Endothelial cell of umbilical vein (primary cell): ENCODE measurements at regions not wholly inside any gene's neighbourhood (a gene's known extent, or its start where the extent isn't known, plus 50 kb on each side); places are given as distances from the start of the nearest gene placed in this dataset.

Source experiments
- BruUV-seq: library from RNA; stranded (reverse); fragments of 400-500 nt; replicated peaks from 2 replicates; lab custom pipeline; 2021; lab: Mats Ljungman, UMichigan
- CTCF ChIA-PET: fragments of 300-600, 350-600 bp; sonication (Branson Sonifier 250); formaldehyde crosslinking; loops from one replicate; lab custom pipeline; 2021; ENCODE audit warnings: antibody characterized with exemption, inconsistent platforms; lab: Charles Lee
- POLR2A ChIA-PET: fragments of 300-600, 350-600 bp; sonication (Branson Sonifier 250); formaldehyde crosslinking; loops from one replicate; lab custom pipeline; 2021; ENCODE audit warnings: antibody characterized with exemption, inconsistent platforms; lab: Charles Lee
- DNase-seq: peaks from one replicate; pipeline ENCODE4 v3.0.0-alpha.2; 2011; ENCODE audit warnings: low read depth, low spot score
- FAIRE-seq: peaks from 2 replicates; lab custom pipeline; 2011; peaks lifted over from hg19 to GRCh38; lab: Jason Lieb, UNC
- H2AFZ ChIP-seq: 2 replicates; pipeline ENCODE4 v1.6.0; 2012; ENCODE audit warnings: low read depth, low read length, control low read depth, inconsistent platforms
- H3K27ac ChIP-seq: 2 replicates; pipeline ENCODE4 v1.5.1; 2011; ENCODE audit warnings: low read depth, mild to moderate bottlenecking, control low read depth, low read length, moderate library complexity; ENCODE audit not compliant: insufficient read depth
- H3K27me3 ChIP-seq, 2 experiments: 2 replicates each; pipeline versions ENCODE4 v1.6.0 to v1.6.1; 2011; ENCODE audit warnings: low read length in 2 of 2, mixed read lengths in 1 of 2; ENCODE audit not compliant: control insufficient read depth in 2 of 2, insufficient read depth in 2 of 2
- H3K36me3 ChIP-seq, 2 experiments: 2 replicates in 1 of 2; 3 replicates in 1 of 2; pipeline ENCODE4 v1.5.1; 2011; ENCODE audit warnings: low read length in 2 of 2, mild to moderate bottlenecking in 1 of 2, moderate library complexity in 1 of 2; ENCODE audit not compliant: control insufficient read depth in 2 of 2, insufficient read depth in 2 of 2; ENCODE audit errors: extremely low read depth in 1 of 2
- H3K4me1 ChIP-seq: 3 replicates; pipeline ENCODE4 v1.5.1; 2011; ENCODE audit warnings: mild to moderate bottlenecking, low read length; ENCODE audit not compliant: control insufficient read depth, insufficient read depth; ENCODE audit errors: extremely low read depth
- H3K4me2 ChIP-seq: 2 replicates; pipeline ENCODE4 v1.6.1; 2011; ENCODE audit warnings: low read length, control low read depth, mixed read lengths; ENCODE audit not compliant: insufficient read depth
- H3K4me3 ChIP-seq, 3 experiments: fragments of 200-600 bp in 1 of 3; sonication (generic), shearing (Covaris generic) in 1 of 3; replicated peaks in 1 of 3; 2 replicates each; pipeline ENCODE4 v1.5.1; 2011 to 2016; ENCODE audit warnings: control low read depth in 3 of 3, low read length in 3 of 3, mild to moderate bottlenecking in 2 of 3, inconsistent platforms in 1 of 3, low read depth in 1 of 3, moderate library complexity in 1 of 3; ENCODE audit not compliant: insufficient read depth in 1 of 3
- H3K79me2 ChIP-seq: 2 replicates; pipeline ENCODE4 v1.6.0; 2012; ENCODE audit warnings: low read length, inconsistent platforms; ENCODE audit not compliant: control insufficient read depth, insufficient read depth
- H3K9ac ChIP-seq: replicated peaks from 2 replicates; pipeline ENCODE3; 2011; ENCODE audit warnings: low read length, control low read depth; ENCODE audit not compliant: insufficient read depth; ENCODE audit errors: extremely low read depth
- H3K9me1 ChIP-seq: replicated peaks from 3 replicates; pipeline ENCODE4 v1.6.0; 2011; ENCODE audit warnings: mild to moderate bottlenecking, low read length; ENCODE audit not compliant: control insufficient read depth, insufficient read depth; ENCODE audit errors: extremely low read depth
- H3K9me3 ChIP-seq: replicated peaks from 2 replicates; pipeline ENCODE4 v1.5.1; 2012; ENCODE audit warnings: low read length, inconsistent platforms; ENCODE audit not compliant: control insufficient read depth, insufficient read depth
- H4K20me1 ChIP-seq: replicated peaks from 2 replicates; pipeline ENCODE3; 2011; ENCODE audit warnings: mild to moderate bottlenecking, low read length; ENCODE audit not compliant: control insufficient read depth, insufficient read depth; ENCODE audit errors: extremely low read depth
- EZH2 ChIP-seq: IDR thresholded peaks from 2 replicates; pipeline ENCODE4 v1.6.1; 2012; ENCODE audit warnings: borderline replicate concordance, low read depth, mild to moderate bottlenecking, moderate library complexity, low read length, inconsistent platforms; ENCODE audit not compliant: severe bottlenecking
- FOS ChIP-seq: IDR thresholded peaks from 2 replicates; pipeline ENCODE4 v1.6.1; 2011; ENCODE audit warnings: mild to moderate bottlenecking, low read length, moderate library complexity, borderline replicate concordance; ENCODE audit not compliant: insufficient read depth
- JUN ChIP-seq: IDR thresholded peaks from 2 replicates; pipeline ENCODE4 v1.6.1; 2011; ENCODE audit warnings: borderline replicate concordance, low read depth; ENCODE audit not compliant: insufficient read length, insufficient read depth
- MYC ChIP-seq: IDR thresholded peaks from one replicate; pipeline ENCODE4 v1.6.1; 2011; ENCODE audit warnings: mild to moderate bottlenecking, low read depth, low read length
- POLR2A ChIP-seq: IDR thresholded peaks from 2 replicates; pipeline ENCODE4 v1.6.1; 2012; ENCODE audit warnings: low read depth, mild to moderate bottlenecking, control low read depth, low read length
- POLR2AphosphoS5 ChIP-seq: IDR thresholded peaks from 2 replicates; pipeline ENCODE4 v1.6.1; 2012; ENCODE audit warnings: low read depth, mild to moderate bottlenecking, control low read depth, low read length, moderate library complexity; ENCODE audit not compliant: insufficient read depth
- dilution Hi-C: fragments of 300-500 bp; cut with MboI; formaldehyde crosslinking; loops from one replicate; pipeline ENCODE4 v1.15.0; 2019; ENCODE audit warnings: low sequenced_read_pairs; ENCODE audit not compliant: extremely low pct_ligation_motif_present
- intact Hi-C: fragments of 100-400 bp; cut with micrococcal nuclease; formaldehyde crosslinking; loops from one replicate; pipeline ENCODE4 v1.10.0; 2022
- TF ChIP-seq, protein P1 (sequence below): IDR thresholded peaks from 2 replicates; pipeline ENCODE4 v1.6.1; 2011; ENCODE audit not compliant: insufficient read depth, insufficient read length
- TF ChIP-seq, protein P2 (sequence below), 2 donors: IDR thresholded peaks; 1 replicate in 1 of 2; 2 replicates in 1 of 2; pipeline ENCODE4 v1.5.1; 2011; ENCODE audit warnings: low read length in 2 of 2, mild to moderate bottlenecking in 2 of 2, moderate library complexity in 2 of 2, control low read depth in 1 of 2, inconsistent platforms in 1 of 2, low read depth in 1 of 2; ENCODE audit not compliant: insufficient read depth in 1 of 2; ENCODE audit errors: extremely low read depth in 1 of 2

DNA sequence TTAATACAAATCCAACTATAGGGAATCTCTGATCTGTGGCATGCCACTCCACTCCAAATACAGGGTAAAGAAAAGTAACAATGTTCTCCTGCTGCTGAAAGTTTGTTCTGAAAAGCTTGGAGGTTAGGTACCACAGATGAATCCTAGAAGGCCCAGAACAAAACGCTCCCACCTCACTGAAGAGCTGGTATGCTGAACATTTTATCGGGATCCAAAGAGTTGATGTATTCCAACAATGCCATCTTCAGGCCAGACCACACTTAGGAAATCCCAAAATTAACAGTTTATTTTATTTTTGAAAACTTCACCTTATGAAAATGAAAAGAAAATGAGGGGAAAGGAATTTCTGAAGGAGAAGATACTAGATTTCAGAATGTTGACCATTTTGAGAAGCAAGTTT, 145.1 kb upstream of the CDH19 start:
- CTCF ChIA-PET: interaction anchor here (0.9 to 1.9 kb wide), 3 partner anchors 16 to 189 kb away, joined by 3 to 20 read pairs (median 3); no protein-coding TSS in a partner anchor
- BruUV-seq: no TSS peak
- intact Hi-C loops (loop anchor here (1.0 kb wide), 1 partner anchor 190 kb away; no protein-coding TSS in a partner anchor), dilution Hi-C loops (no loop called here)
- H3K79me2 ChIP-seq: no peaks in the 10 kb centered on the region
- no peak overlapping the region for H3K4me3 ChIP-seq
- no peaks in the 10 kb centered on the region for H3K9me3 ChIP-seq
- no peaks in the 10 kb centered on the region for H4K20me1 ChIP-seq
- no peaks in the 10 kb centered on the region for H3K9me1 ChIP-seq
- peak; percentile 22 for DNase-seq
- TF ChIP-seq EZH2 (no peak), MYC (no peak)
- TF ChIP-seq, protein P1, sequence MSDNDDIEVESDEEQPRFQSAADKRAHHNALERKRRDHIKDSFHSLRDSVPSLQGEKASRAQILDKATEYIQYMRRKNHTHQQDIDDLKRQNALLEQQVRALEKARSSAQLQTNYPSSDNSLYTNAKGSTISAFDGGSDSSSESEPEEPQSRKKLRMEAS: no peak
- TF ChIP-seq, protein P2, sequence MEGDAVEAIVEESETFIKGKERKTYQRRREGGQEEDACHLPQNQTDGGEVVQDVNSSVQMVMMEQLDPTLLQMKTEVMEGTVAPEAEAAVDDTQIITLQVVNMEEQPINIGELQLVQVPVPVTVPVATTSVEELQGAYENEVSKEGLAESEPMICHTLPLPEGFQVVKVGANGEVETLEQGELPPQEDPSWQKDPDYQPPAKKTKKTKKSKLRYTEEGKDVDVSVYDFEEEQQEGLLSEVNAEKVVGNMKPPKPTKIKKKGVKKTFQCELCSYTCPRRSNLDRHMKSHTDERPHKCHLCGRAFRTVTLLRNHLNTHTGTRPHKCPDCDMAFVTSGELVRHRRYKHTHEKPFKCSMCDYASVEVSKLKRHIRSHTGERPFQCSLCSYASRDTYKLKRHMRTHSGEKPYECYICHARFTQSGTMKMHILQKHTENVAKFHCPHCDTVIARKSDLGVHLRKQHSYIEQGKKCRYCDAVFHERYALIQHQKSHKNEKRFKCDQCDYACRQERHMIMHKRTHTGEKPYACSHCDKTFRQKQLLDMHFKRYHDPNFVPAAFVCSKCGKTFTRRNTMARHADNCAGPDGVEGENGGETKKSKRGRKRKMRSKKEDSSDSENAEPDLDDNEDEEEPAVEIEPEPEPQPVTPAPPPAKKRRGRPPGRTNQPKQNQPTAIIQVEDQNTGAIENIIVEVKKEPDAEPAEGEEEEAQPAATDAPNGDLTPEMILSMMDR (IDR thresholded peaks at IDR 0.05; ENCODE audit: extremely low read depth in 1 of 2, insufficient read depth in 1 of 2, low read depth in 1 of 2, low read length in 2 of 2): peak; percentile 3 to 16
- POLR2A ChIA-PET: no interaction called here
- no peak overlapping the region for H2AFZ ChIP-seq
- H3K36me3 ChIP-seq: no peaks in the 10 kb centered on the region
- H3K4me1 ChIP-seq: no peaks in the 10 kb centered on the region
- no peaks in the 10 kb centered on the region for H3K27me3 ChIP-seq
- no peak overlapping the region for H3K4me2 ChIP-seq
- H3K27ac ChIP-seq: no peak overlapping the region
- no peak for FAIRE-seq
- no peak overlapping the region for H3K9ac ChIP-seq

DNA sequence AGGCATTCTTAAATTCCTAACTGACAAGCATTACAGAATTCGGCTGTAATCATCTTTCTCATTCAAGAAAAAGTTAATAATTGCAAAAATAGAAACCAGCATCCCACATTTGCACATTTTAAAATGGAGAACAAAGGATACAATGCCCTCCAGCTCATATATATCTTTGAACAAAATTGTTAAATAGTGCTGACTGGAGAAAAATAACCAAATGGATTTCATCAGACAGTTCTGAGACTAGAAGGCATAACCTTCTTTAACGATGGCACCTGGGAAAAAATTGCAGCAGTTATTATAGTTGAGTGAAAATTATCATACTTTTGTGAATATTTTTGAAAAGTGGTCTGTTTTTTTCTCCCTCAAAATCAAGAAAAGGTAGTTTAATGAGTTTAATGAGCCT, 138.9 kb upstream of the CDH19 start:
- H3K9me3 ChIP-seq: no peaks in the 10 kb centered on the region
- CTCF ChIA-PET: no interaction called here
- H3K27ac ChIP-seq: no peak overlapping the region
- DNase-seq (no peak), FAIRE-seq (no peak)
- TF ChIP-seq POLR2A (no peak), FOS (no peak), MYC (no peak), JUN (no peak), EZH2 (no peak), POLR2AphosphoS5 (no peak)
- TF ChIP-seq, protein P2 (IDR thresholded peaks at IDR 0.05; ENCODE audit: extremely low read depth in 1 of 2, insufficient read depth in 1 of 2, low read depth in 1 of 2, low read length in 2 of 2): no peak
- TF ChIP-seq, protein P1: no peak
- no peaks in the 10 kb centered on the region for H3K79me2 ChIP-seq
- H3K4me1 ChIP-seq: no peaks in the 10 kb centered on the region
- no peaks in the 10 kb centered on the region for H3K27me3 ChIP-seq
- H3K9ac ChIP-seq: no peak overlapping the region
- H3K36me3 ChIP-seq: no peaks in the 10 kb centered on the region
- H4K20me1 ChIP-seq: no peaks in the 10 kb centered on the region
- no peaks in the 10 kb centered on the region for H3K9me1 ChIP-seq
- H3K4me2 ChIP-seq: no peak overlapping the region
- intact Hi-C loops: no loop called here
- POLR2A ChIA-PET: no interaction called here
- H2AFZ ChIP-seq: no peak overlapping the region
- dilution Hi-C loops: no loop called here
- H3K4me3 ChIP-seq: no peak overlapping the region
- BruUV-seq: no TSS peak
